H9 (cell line): ENCODE measurements at regions not wholly inside any gene's neighbourhood (a gene's known extent, or its start where the extent isn't known, plus 50 kb on each side); places are given as distances from the start of the nearest gene placed in this dataset.

ENCODE experiments used
- DNase-seq: peaks from one replicate; pipeline ENCODE4 v3.0.0-alpha.2; 2017
- H2AFZ ChIP-seq: one replicate; pipeline ENCODE4 v1.6.1; 2013; ENCODE audit warnings: mild to moderate bottlenecking, low read length, control low read depth, moderate library complexity
- H2AK5ac ChIP-seq: 2 replicates; pipeline ENCODE4 v1.6.1; 2013; ENCODE audit warnings: low read length, control low read depth, mixed read lengths; ENCODE audit not compliant: insufficient read length
- H2BK120ac ChIP-seq: one replicate; pipeline ENCODE4 v1.6.1; 2013; ENCODE audit warnings: low read depth, mild to moderate bottlenecking, low read length, control low read depth, inconsistent platforms; ENCODE audit not compliant: poor library complexity, severe bottlenecking
- H2BK12ac ChIP-seq: 2 replicates; pipeline ENCODE4 v1.6.1; 2013; ENCODE audit warnings: low read length, control low read depth, mixed read lengths, low read depth; ENCODE audit not compliant: insufficient read length
- H2BK15ac ChIP-seq: 2 replicates; pipeline ENCODE4 v1.6.1; 2013; ENCODE audit warnings: low read depth, low read length, control low read depth
- H2BK20ac ChIP-seq: one replicate; pipeline ENCODE4 v1.6.1; 2013; ENCODE audit warnings: low read depth, mild to moderate bottlenecking, low read length, control low read depth, inconsistent platforms; ENCODE audit not compliant: poor library complexity, severe bottlenecking
- H2BK5ac ChIP-seq: 2 replicates; pipeline ENCODE4 v1.6.1; 2013; ENCODE audit warnings: low read length, control low read depth, mixed read lengths; ENCODE audit not compliant: insufficient read length
- H3K14ac ChIP-seq: 2 replicates; pipeline ENCODE4 v1.6.1; 2013; ENCODE audit warnings: low read length, control low read depth; ENCODE audit not compliant: insufficient read depth
- H3K18ac ChIP-seq: 2 replicates; pipeline ENCODE4 v1.6.1; 2013; ENCODE audit warnings: low read depth, mild to moderate bottlenecking, mixed read lengths, low read length, control low read depth; ENCODE audit not compliant: insufficient read length
- H3K23ac ChIP-seq: 2 replicates; pipeline ENCODE4 v1.6.1; 2013; ENCODE audit warnings: low read length, control low read depth, mixed read lengths, low read depth; ENCODE audit not compliant: insufficient read length
- H3K23me2 ChIP-seq: 2 replicates; pipeline ENCODE4 v1.6.1; 2013; ENCODE audit warnings: low read depth, mild to moderate bottlenecking, mixed read lengths, low read length, control low read depth; ENCODE audit not compliant: insufficient read length, poor library complexity, severe bottlenecking
- H3K27ac ChIP-seq: 2 replicates; pipeline ENCODE4 v1.5.1; 2013; ENCODE audit warnings: low read length, control low read depth, mixed read lengths, low read depth; ENCODE audit not compliant: insufficient read length
- H3K27me3 ChIP-seq: 2 replicates; pipeline ENCODE4 v1.6.1; 2013; ENCODE audit warnings: low read length, control low read depth, inconsistent platforms; ENCODE audit not compliant: insufficient read depth
- H3K4ac ChIP-seq: 2 replicates; pipeline ENCODE4 v1.6.1; 2013; ENCODE audit warnings: low read depth, mild to moderate bottlenecking, control low read depth, inconsistent platforms, low read length, moderate library complexity
- H3K4me1 ChIP-seq: 2 replicates; pipeline ENCODE4 v1.6.1; 2013; ENCODE audit warnings: low read length, control low read depth, inconsistent platforms; ENCODE audit not compliant: insufficient read depth
- H3K4me2 ChIP-seq: 2 replicates; pipeline ENCODE4 v1.6.1; 2013; ENCODE audit warnings: low read length, control low read depth, mixed read lengths; ENCODE audit not compliant: insufficient read length, insufficient read depth
- H3K56ac ChIP-seq: 2 replicates; pipeline ENCODE4 v1.6.1; 2013; ENCODE audit warnings: low read depth, mild to moderate bottlenecking, mixed read lengths, low read length, control low read depth; ENCODE audit not compliant: insufficient read length
- H3K79me1 ChIP-seq: 2 replicates; pipeline ENCODE4 v1.6.1; 2013; ENCODE audit warnings: low read depth, mild to moderate bottlenecking, moderate library complexity, low read length, control low read depth, inconsistent platforms; ENCODE audit not compliant: insufficient read depth, poor library complexity, severe bottlenecking
- H3K79me2 ChIP-seq: 2 replicates; pipeline ENCODE4 v1.6.1; 2013; ENCODE audit warnings: low read length, control low read depth, inconsistent platforms; ENCODE audit not compliant: insufficient read depth
- H3K9ac ChIP-seq: 2 replicates; pipeline ENCODE4 v1.6.1; 2013; ENCODE audit warnings: low read length, control low read depth, mixed read lengths; ENCODE audit not compliant: insufficient read length; ENCODE audit errors: extremely low read depth
- H3K9me3 ChIP-seq: one replicate; pipeline ENCODE4 v1.6.1; 2013; ENCODE audit warnings: low read depth, low read length, inconsistent platforms; ENCODE audit not compliant: control insufficient read depth
- H3T11ph ChIP-seq: one replicate; pipeline ENCODE4 v1.6.1; 2013; ENCODE audit warnings: mild to moderate bottlenecking, low read length, control low read depth, inconsistent platforms
- H4K20me1 ChIP-seq: one replicate; pipeline ENCODE4 v1.6.1; 2013; ENCODE audit not compliant: control insufficient read depth, insufficient read length, insufficient read depth
- H4K5ac ChIP-seq: 2 replicates; pipeline ENCODE4 v1.6.1; 2013; ENCODE audit warnings: low read depth, mild to moderate bottlenecking, mixed read lengths, low read length, control low read depth; ENCODE audit not compliant: insufficient read length
- H4K8ac ChIP-seq: replicated peaks from 2 replicates; pipeline ENCODE4 v1.6.1; 2013; ENCODE audit warnings: low read length, control low read depth, mixed read lengths, low read depth; ENCODE audit not compliant: insufficient read length
- H4K91ac ChIP-seq: 2 replicates; pipeline ENCODE4 v1.6.1; 2013; ENCODE audit warnings: low read depth, mild to moderate bottlenecking, moderate library complexity, mixed read lengths, low read length, control low read depth; ENCODE audit not compliant: insufficient read length
- H3K27ac Mint-ChIP-seq, 3 experiments: 2 replicates in 2 of 3; 3 replicates in 1 of 3; pipeline ENCODE4 v1.8.0; 2020 to 2021; ENCODE audit warnings: mixed read lengths in 3 of 3, mild to moderate bottlenecking in 1 of 3, moderate library complexity in 1 of 3
- H3K27me3 Mint-ChIP-seq: 2 replicates; pipeline ENCODE4 v1.8.0; 2021; ENCODE audit warnings: low read depth, mild to moderate bottlenecking, moderate library complexity, mixed read lengths
- H3K36me3 Mint-ChIP-seq, 3 experiments: 2 replicates in 2 of 3; 3 replicates in 1 of 3; pipeline ENCODE4 v1.8.0; 2020 to 2021; ENCODE audit warnings: low read depth in 3 of 3, mixed read lengths in 3 of 3; ENCODE audit not compliant: insufficient read depth in 1 of 3
- H3K4me1 Mint-ChIP-seq, 2 experiments: 2 replicates each; pipeline ENCODE4 v1.8.0; 2020; ENCODE audit warnings: mixed read lengths in 2 of 2
- H3K4me3 Mint-ChIP-seq, 2 experiments: 2 replicates in 1 of 2; 3 replicates in 1 of 2; pipeline ENCODE4 v1.8.0; 2020 to 2021; ENCODE audit warnings: mild to moderate bottlenecking in 2 of 2, mixed read lengths in 2 of 2, moderate library complexity in 1 of 2
- H3K9me3 Mint-ChIP-seq, 2 experiments: 2 replicates in 1 of 2; 3 replicates in 1 of 2; pipeline ENCODE4 v1.8.0; 2020; ENCODE audit warnings: mild to moderate bottlenecking in 2 of 2, mixed read lengths in 2 of 2, moderate library complexity in 1 of 2
- WGBS: extraction: QIAGEN DNeasy Blood & Tissue Kit; methylation state at CpG from one replicate; pipeline ENCODE4 v1.1.7; 2013; ENCODE audit warnings: missing lambda C conversion rate, low lambda C conversion rate, mixed read lengths; ENCODE audit not compliant: insufficient read length; ENCODE audit errors: extremely low coverage; 5-methylcytosine and 5-hydroxymethylcytosine counted together
- TF ChIP-seq, protein P1 (sequence below): fragments of 200-600 bp; sonication (generic); conservative IDR thresholded peaks from 3 replicates; pipeline ENCODE4 v1.8.0; 2021; ENCODE audit warnings: antibody characterized with exemption, mild to moderate bottlenecking

DNA sequence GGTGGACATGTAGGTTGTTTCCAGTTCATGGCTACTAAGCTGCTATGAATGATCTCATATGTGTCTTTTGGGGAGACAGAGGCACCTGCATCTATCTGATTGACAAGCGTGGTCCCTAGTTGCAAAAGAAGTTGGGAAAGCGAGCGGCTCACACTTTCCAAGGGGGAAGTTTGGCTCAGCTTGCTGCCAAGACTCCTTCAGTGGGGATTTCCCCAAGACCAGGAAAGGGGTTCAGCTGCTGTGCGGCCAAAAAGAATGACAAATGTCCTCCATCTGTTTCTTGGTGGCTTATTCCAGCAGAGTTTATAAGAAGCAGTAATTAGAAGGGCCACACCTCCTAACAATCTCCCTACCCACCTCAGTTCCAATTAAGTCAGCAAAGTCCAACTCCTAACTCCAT, 128.5 kb upstream of the GALNT2 start:
- no peaks in the 10 kb centered on the region for H3K9me3 ChIP-seq
- TF ChIP-seq, protein P1, sequence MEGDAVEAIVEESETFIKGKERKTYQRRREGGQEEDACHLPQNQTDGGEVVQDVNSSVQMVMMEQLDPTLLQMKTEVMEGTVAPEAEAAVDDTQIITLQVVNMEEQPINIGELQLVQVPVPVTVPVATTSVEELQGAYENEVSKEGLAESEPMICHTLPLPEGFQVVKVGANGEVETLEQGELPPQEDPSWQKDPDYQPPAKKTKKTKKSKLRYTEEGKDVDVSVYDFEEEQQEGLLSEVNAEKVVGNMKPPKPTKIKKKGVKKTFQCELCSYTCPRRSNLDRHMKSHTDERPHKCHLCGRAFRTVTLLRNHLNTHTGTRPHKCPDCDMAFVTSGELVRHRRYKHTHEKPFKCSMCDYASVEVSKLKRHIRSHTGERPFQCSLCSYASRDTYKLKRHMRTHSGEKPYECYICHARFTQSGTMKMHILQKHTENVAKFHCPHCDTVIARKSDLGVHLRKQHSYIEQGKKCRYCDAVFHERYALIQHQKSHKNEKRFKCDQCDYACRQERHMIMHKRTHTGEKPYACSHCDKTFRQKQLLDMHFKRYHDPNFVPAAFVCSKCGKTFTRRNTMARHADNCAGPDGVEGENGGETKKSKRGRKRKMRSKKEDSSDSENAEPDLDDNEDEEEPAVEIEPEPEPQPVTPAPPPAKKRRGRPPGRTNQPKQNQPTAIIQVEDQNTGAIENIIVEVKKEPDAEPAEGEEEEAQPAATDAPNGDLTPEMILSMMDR, result no peak

More for the DNA sequence above, 128.5 kb upstream of the GALNT2 start:
- no CpG with 5 or more reads among the region's 4 CpGs for WGBS
- no peak overlapping the region for H2AFZ ChIP-seq
- H3K79me1 ChIP-seq, result no peaks in the 10 kb centered on the region
- H4K91ac ChIP-seq, result no peak overlapping the region
- no peak overlapping the region for H2BK20ac ChIP-seq
- H3K23ac ChIP-seq, result no peak overlapping the region
- no peaks in the 10 kb centered on the region for H4K20me1 ChIP-seq
- no peak overlapping the region for H2AK5ac ChIP-seq
- H3K14ac ChIP-seq, result no peak overlapping the region
- H4K5ac ChIP-seq, result no peak overlapping the region
- no peak overlapping the region for H3K27ac ChIP-seq
- no peak overlapping the region for H2BK120ac ChIP-seq
- no peaks in the 10 kb centered on the region for H3K36me3 Mint-ChIP-seq
- H3K4me2 ChIP-seq, result no peak overlapping the region
- H3K4me1 ChIP-seq, result no peaks in the 10 kb centered on the region
- no peaks in the 10 kb centered on the region for H3K9me3 Mint-ChIP-seq
- H3K4me1 Mint-ChIP-seq, result peaks cover 10 to 23% of the 10 kb centered on the region in 2 experiments
- no peak overlapping the region for H4K8ac ChIP-seq
- no peaks in the 10 kb centered on the region for H3K27me3 ChIP-seq
- no peak overlapping the region for H3K4me3 Mint-ChIP-seq
- no peak overlapping the region for H3K4ac ChIP-seq
- no peak overlapping the region for H3K18ac ChIP-seq
- no peak overlapping the region for H2BK5ac ChIP-seq
- no peak overlapping the region for H2BK12ac ChIP-seq
- no peak overlapping the region for H2BK15ac ChIP-seq
- no peak overlapping the region for H3K56ac ChIP-seq
- DNase-seq, result no peak
- H3T11ph ChIP-seq, result no peak overlapping the region
- no peak overlapping the region for H3K27ac Mint-ChIP-seq
- H3K23me2 ChIP-seq, result no peaks in the 10 kb centered on the region
- no peaks in the 10 kb centered on the region for H3K79me2 ChIP-seq
- no peak overlapping the region for H3K9ac ChIP-seq
- H3K27me3 Mint-ChIP-seq, result peaks cover 1% of the 10 kb centered on the region
